HG02588 (cell line): ENCODE measurements at regions not wholly inside any gene's neighbourhood (a gene's known extent, or its start where the extent isn't known, plus 50 kb on each side); places are given as distances from the start of the nearest gene placed in this dataset.
"Not testable (repeated sequence)": the region's sequence is repeated elsewhere in the genome, so short reads cannot be mapped to it uniquely, and the experiment has no call there.

ENCODE experiments used
- ATAC-seq: cut with Tn5 transposase; IDR thresholded peaks from one replicate; pipeline ENCODE4 v1.9.1; 2021; ENCODE audit warnings: mild to moderate bottlenecking, moderate library complexity; ENCODE audit not compliant: unreplicated experiment

GRCh38 chr2:129915303-129915840 is 64.1 kb upstream of the RAB6C start:
- ATAC-seq, result no peak

GRCh38 chr2:129918604-129919003 is 60.9 kb upstream of the RAB6C start:
- ATAC-seq, result no peak

GRCh38 chr2:129922571-129923264 is 56.7 kb upstream of the RAB6C start:
- no peak for ATAC-seq

- ATAC-seq, result no peak
These were observed 56.0 kb upstream of the RAB6C start for GRCh38 chr2:129923265-129924091.

- not testable (repeated sequence) for ATAC-seq
These were observed 55.4 kb upstream of the RAB6C start for GRCh38 chr2:129924115-129924514.

GRCh38 chr2:129925381-129925780 is 54.1 kb upstream of the RAB6C start:
- no peak for ATAC-seq

GRCh38 chr2:129927696-129928095 is 51.8 kb upstream of the RAB6C start:
- no peak for ATAC-seq

- no peak for ATAC-seq
These were observed 49.9 kb upstream of the RAB6C start for GRCh38 chr2:129929321-129930290.
